Calu3 (cell line): ENCODE measurements at regions not wholly inside any gene's neighbourhood (a gene's known extent, or its start where the extent isn't known, plus 50 kb on each side); places are given as distances from the start of the nearest gene placed in this dataset.

Source experiments
- BruUV-seq: library from RNA; stranded (reverse); fragments of 400-500 nt; replicated peaks from 2 replicates; lab custom pipeline; 2021; lab: Mats Ljungman, UMichigan
- CTCF ChIA-PET: fragments of 300-600 bp; sonication (Branson Sonifier 250); formaldehyde crosslinking; loops from one replicate; lab custom pipeline; 2022; ENCODE audit warnings: antibody characterized with exemption; lab: Charles Lee
- DNase-seq: peaks from one replicate; pipeline ENCODE4 v3.0.0; 2022
- H3K27ac Mint-ChIP-seq: one replicate; pipeline ENCODE4 v1.8.0; 2022; ENCODE audit warnings: mixed read lengths; ENCODE audit not compliant: unreplicated experiment
- H3K27me3 Mint-ChIP-seq: one replicate; pipeline ENCODE4 v1.8.0; 2022; ENCODE audit warnings: mixed read lengths; ENCODE audit not compliant: unreplicated experiment
- H3K36me3 Mint-ChIP-seq: one replicate; pipeline ENCODE4 v1.8.0; 2022; ENCODE audit warnings: mild to moderate bottlenecking, moderate library complexity, mixed read lengths; ENCODE audit not compliant: insufficient read depth, unreplicated experiment
- H3K4me1 Mint-ChIP-seq: one replicate; pipeline ENCODE4 v1.8.0; 2022; ENCODE audit warnings: mild to moderate bottlenecking, low read depth, mixed read lengths; ENCODE audit not compliant: unreplicated experiment
- H3K4me3 Mint-ChIP-seq: one replicate; pipeline ENCODE4 v1.8.0; 2022; ENCODE audit warnings: mild to moderate bottlenecking, low read depth, moderate library complexity, mixed read lengths; ENCODE audit not compliant: unreplicated experiment
- H3K9me3 Mint-ChIP-seq: one replicate; pipeline ENCODE4 v1.8.0; 2022; ENCODE audit warnings: low read depth, mixed read lengths; ENCODE audit not compliant: unreplicated experiment
- intact Hi-C: fragments of 100-400 bp; cut with micrococcal nuclease; formaldehyde crosslinking; loops from one replicate; pipeline ENCODE4 v1.10.0; 2022; ENCODE audit not compliant: unreplicated experiment
- TF ChIP-seq, protein P1 (sequence below): fragments of 200-600 bp; IDR thresholded peaks from one replicate; pipeline ENCODE4 v1.8.0; 2022; ENCODE audit warnings: antibody characterized with exemption; ENCODE audit not compliant: unreplicated experiment

- CTCF ChIA-PET = no interaction called here
Observed at GRCh38 chr2:181114021-181114420, 133.6 kb downstream of the UBE2E3 start.

GRCh38 chr2:181116261-181116660, 135.9 kb downstream of the UBE2E3 start:
- BruUV-seq = no TSS peak
- Mint-ChIP-seq H3K27ac (no peak overlapping the region), H3K4me3 (no peak overlapping the region), H3K9me3 (no peaks in the 10 kb centered on the region), H3K4me1 (peaks cover 14% of the 10 kb centered on the region), H3K36me3 (no peaks in the 10 kb centered on the region), H3K27me3 (no peaks in the 10 kb centered on the region)
- TF ChIP-seq, protein P1, sequence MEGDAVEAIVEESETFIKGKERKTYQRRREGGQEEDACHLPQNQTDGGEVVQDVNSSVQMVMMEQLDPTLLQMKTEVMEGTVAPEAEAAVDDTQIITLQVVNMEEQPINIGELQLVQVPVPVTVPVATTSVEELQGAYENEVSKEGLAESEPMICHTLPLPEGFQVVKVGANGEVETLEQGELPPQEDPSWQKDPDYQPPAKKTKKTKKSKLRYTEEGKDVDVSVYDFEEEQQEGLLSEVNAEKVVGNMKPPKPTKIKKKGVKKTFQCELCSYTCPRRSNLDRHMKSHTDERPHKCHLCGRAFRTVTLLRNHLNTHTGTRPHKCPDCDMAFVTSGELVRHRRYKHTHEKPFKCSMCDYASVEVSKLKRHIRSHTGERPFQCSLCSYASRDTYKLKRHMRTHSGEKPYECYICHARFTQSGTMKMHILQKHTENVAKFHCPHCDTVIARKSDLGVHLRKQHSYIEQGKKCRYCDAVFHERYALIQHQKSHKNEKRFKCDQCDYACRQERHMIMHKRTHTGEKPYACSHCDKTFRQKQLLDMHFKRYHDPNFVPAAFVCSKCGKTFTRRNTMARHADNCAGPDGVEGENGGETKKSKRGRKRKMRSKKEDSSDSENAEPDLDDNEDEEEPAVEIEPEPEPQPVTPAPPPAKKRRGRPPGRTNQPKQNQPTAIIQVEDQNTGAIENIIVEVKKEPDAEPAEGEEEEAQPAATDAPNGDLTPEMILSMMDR = no peak
- DNase-seq = no peak
- intact Hi-C loops = no loop called here
- CTCF ChIA-PET = interaction anchor here (0.6 kb wide), 2 partner anchors 34 to 510 kb away, joined by 4 to 6 read pairs; no protein-coding TSS in a partner anchor

More at GRCh38 chr2:181114021-181114420, 133.6 kb downstream of the UBE2E3 start:
- DNase-seq = no peak
- H3K4me1 Mint-ChIP-seq = no peaks in the 10 kb centered on the region
- no peaks in the 10 kb centered on the region for H3K27me3 Mint-ChIP-seq
- peaks cover 4% of the 10 kb centered on the region for H3K9me3 Mint-ChIP-seq
- no peak overlapping the region for H3K4me3 Mint-ChIP-seq
- TF ChIP-seq, protein P1 = no peak
- intact Hi-C loops = no loop called here
- no TSS peak for BruUV-seq
- no peak overlapping the region for H3K27ac Mint-ChIP-seq
- H3K36me3 Mint-ChIP-seq = no peaks in the 10 kb centered on the region

DNA sequence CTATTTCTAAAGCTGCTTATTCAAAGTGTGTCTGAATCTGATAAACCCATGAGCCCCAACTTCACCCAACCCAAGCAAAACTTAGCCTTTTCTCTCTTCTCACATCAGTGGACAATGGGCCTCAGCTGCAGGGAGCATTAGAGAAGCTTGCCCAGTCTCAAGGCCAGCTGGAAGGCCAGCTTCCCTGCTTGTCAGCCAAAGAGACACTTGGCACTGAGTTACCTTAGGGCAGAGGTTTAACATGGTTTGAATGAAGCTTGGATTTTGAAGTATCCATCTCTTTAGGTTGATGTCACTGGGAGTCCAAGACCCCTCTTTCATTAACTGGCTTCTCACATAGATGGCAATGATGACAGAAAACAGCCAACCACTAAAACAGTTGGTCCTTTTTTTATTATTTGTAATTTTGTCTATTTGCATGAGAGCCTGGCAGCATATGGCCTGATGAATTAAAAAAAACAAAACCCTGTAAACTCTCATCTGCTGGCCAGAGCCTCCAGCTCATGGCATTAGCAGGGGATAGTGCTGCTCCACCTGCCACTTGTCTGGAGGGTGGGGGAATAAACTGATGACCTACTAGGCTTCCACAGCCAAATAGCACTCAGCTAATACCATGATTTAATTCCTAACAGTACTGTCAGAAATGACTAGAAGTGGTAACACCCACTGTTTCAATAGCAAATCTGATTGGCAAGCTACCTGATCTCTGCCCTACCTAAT, 137.0 kb downstream of the UBE2E3 start:
- TF ChIP-seq, protein P1 = no peak
- Mint-ChIP-seq H3K27me3 (no peaks in the 10 kb centered on the region), H3K27ac (no peak overlapping the region), H3K9me3 (no peaks in the 10 kb centered on the region), H3K4me1 (peaks cover 19% of the 10 kb centered on the region), H3K36me3 (no peaks in the 10 kb centered on the region), H3K4me3 (no peak overlapping the region)
- no TSS peak for BruUV-seq
- CTCF ChIA-PET = no interaction called here
- intact Hi-C loops = no loop called here
- DNase-seq = no peak

DNA sequence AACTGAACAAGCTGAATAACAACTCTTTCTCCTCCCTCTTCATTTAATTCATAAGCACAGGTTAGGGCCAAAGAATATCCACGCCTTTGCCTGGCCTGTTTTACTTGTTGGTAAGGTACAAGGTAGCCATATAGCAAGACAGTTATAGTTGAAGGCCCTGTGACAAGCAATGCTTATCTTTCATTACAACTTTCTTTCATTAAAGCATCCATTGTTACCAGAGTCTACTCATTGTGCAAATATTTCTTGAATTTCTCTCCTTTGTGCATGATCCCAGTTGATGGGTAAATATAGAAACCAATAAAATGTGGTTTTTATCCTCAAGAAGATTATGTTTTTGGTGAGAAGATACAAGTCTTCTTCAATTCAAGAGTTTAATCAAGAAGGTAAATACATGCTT, 140.2 kb downstream of the UBE2E3 start:
- TF ChIP-seq, protein P1 = no peak
- Mint-ChIP-seq H3K4me3 (no peak overlapping the region), H3K27me3 (no peaks in the 10 kb centered on the region), H3K9me3 (no peaks in the 10 kb centered on the region), H3K4me1 (peaks cover 19% of the 10 kb centered on the region), H3K36me3 (no peaks in the 10 kb centered on the region), H3K27ac (peak overlapping the region; percentile 10)
- no TSS peak for BruUV-seq
- intact Hi-C loops = no loop called here
- peak; percentile 12 for DNase-seq
- CTCF ChIA-PET = no interaction called here
